ENCODE measurements at regions not wholly inside any gene's neighbourhood (a gene's known extent, or its start where the extent isn't known, plus 50 kb on each side); places are given as distances from the start of the nearest gene placed in this dataset.

DNA sequence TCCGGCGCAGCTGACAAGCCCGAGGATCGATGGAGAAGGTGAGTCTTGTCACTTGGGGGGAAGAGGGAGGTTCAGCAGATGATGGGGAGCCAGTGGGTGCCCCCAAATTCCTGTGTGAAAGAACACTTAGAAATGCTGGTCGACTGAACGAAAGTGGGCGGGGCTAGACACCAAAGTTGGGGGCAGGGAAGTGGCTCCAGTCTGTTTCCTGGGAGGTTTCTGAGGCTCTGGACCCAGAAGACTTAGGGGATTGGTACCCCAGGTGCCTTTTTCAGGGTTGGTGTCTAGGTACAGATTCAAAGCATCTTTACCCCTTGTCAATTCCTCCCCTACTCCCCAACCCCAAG lies 278.6 kb downstream of the ZSWIM6 start:
- TF ChIP-seq, protein P1, sequence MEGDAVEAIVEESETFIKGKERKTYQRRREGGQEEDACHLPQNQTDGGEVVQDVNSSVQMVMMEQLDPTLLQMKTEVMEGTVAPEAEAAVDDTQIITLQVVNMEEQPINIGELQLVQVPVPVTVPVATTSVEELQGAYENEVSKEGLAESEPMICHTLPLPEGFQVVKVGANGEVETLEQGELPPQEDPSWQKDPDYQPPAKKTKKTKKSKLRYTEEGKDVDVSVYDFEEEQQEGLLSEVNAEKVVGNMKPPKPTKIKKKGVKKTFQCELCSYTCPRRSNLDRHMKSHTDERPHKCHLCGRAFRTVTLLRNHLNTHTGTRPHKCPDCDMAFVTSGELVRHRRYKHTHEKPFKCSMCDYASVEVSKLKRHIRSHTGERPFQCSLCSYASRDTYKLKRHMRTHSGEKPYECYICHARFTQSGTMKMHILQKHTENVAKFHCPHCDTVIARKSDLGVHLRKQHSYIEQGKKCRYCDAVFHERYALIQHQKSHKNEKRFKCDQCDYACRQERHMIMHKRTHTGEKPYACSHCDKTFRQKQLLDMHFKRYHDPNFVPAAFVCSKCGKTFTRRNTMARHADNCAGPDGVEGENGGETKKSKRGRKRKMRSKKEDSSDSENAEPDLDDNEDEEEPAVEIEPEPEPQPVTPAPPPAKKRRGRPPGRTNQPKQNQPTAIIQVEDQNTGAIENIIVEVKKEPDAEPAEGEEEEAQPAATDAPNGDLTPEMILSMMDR (IDR thresholded peaks at IDR 0.05), result no peak
- no peak for TF ChIP-seq POLR2A (IDR thresholded peaks at IDR 0.05)
